GM12875 (cell line): ENCODE measurements at regions not wholly inside any gene's neighbourhood (a gene's known extent, or its start where the extent isn't known, plus 50 kb on each side); places are given as distances from the start of the nearest gene placed in this dataset.

ENCODE experiments used
- H3K4me3 ChIP-seq: one replicate; pipeline ENCODE4 v1.5.1; 2011; ENCODE audit warnings: low read depth, low read length, control low read depth
- TF ChIP-seq, protein P1 (sequence below): IDR thresholded peaks from 2 replicates; pipeline ENCODE4 v1.5.1; 2011; ENCODE audit warnings: low read depth, mild to moderate bottlenecking, control low read depth, inconsistent platforms, low read length, moderate library complexity, borderline replicate concordance; ENCODE audit not compliant: insufficient read depth

DNA sequence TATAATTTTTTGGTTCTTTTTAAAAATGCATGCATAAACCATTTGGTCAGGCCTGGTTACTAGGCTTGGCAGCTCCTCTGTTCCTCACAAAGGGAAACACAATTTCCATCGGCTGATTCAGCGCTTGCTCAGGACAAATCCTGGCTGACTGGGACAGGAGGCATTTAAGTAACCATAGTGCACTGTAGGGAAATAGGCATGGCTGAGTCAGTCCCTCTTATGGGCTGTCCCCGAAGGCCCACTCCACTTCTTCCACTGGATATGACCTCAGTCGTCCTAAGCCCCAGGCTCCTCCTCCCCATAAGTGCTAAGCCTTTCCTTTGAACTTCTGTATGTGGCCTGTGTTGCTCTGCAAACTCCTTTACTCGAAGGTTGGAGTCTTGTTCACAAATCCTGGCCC lies 71.2 kb upstream of the GLIS3 start:
- H3K4me3 ChIP-seq = no peak overlapping the region
- TF ChIP-seq, protein P1, sequence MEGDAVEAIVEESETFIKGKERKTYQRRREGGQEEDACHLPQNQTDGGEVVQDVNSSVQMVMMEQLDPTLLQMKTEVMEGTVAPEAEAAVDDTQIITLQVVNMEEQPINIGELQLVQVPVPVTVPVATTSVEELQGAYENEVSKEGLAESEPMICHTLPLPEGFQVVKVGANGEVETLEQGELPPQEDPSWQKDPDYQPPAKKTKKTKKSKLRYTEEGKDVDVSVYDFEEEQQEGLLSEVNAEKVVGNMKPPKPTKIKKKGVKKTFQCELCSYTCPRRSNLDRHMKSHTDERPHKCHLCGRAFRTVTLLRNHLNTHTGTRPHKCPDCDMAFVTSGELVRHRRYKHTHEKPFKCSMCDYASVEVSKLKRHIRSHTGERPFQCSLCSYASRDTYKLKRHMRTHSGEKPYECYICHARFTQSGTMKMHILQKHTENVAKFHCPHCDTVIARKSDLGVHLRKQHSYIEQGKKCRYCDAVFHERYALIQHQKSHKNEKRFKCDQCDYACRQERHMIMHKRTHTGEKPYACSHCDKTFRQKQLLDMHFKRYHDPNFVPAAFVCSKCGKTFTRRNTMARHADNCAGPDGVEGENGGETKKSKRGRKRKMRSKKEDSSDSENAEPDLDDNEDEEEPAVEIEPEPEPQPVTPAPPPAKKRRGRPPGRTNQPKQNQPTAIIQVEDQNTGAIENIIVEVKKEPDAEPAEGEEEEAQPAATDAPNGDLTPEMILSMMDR = no peak

DNA sequence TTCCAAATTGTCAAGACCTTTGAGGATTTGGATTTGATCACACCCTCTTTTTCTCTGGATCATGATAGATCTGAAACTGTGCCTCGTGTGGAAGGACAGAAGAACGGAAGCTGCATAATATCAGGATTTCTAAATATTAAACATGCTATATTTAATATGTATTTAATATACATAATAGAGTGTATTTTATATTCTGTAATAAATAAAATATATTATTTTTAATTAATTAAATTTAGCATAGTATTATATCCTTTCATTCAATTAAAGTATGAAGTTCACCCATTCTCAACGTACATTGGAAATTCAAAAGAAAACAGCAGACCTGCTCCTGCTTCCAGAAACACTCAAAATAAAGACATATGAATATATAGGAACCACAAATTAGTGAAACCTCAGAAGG lies 70.6 kb upstream of the GLIS3 start:
- no peak overlapping the region for H3K4me3 ChIP-seq
- TF ChIP-seq, protein P1 = no peak

DNA sequence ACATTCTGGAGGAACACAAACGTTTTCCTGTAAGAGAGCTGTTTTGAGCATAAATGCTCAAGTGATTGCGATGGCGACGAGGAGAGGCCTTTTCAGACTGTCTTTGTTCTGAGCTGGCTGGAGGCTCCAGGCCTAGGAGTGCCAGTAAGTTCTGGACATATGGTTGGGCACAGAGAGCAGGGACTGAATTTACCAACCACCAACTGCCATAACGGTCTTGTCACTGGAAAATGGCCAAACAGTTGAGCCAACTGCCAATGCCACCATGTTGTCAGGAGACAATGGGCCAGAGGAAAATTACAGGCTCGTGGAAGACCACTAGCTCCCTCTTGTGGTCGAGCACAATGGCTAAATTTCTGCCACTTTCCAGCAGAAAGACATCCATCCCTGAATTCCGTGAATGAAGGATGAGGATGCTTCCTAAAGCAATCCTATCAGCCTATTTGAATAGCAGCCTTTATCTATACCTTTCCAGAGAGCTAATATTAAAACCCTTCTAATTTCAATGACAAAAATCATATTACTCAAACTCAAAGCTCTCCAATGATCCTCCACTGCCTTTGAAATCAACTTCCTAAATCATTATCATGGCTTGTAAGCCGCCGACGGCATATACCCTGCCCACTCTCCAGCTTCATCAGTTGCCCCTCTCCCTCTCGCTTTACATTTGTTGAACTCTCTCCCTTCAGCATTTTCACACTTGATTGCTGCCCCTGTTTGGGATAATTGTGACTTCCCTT lies 66.9 kb upstream of the GLIS3 start:
- TF ChIP-seq, protein P1 = peak; percentile 73

DNA sequence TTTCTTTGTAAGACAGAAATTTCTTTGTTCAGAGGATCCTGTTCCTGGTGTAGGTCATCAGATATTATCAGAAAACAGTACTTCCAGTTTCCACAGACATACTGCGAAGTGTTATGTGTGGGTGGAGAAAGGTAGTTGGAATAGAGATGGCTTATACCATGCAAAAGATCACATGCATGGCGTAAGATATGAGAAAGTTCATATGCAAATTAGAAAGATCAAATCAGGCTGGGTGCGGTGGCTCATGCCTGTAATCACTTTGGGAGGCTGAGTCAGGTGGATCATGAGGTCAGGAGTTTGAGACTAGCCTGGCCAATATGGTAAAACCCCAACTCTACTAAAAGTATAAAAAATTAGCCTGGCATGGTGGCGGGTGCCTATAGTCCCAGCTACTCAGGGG lies 65.2 kb upstream of the GLIS3 start:
- TF ChIP-seq, protein P1 = no peak

More for the DNA sequence above, 66.9 kb upstream of the GLIS3 start:
- no peak overlapping the region for H3K4me3 ChIP-seq

DNA sequence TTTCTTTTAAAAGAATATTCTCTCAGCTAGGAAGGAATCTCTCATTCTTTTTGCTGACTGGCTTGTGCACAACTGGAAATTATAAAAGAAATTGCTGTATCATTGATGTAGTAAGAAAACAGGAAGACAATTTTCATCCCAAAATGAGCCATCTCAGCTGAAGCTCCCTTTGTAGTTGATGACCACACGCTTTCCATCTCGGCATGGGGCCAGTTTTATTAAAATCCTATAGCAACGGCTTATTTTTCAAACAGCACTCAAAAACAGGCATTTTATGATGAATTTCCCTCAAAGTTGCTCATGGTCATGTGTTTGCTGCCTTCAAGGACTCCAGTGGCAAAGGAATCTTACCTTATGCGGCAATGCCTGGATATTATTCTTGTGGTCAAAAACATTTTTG lies 62.4 kb upstream of the GLIS3 start:
- TF ChIP-seq, protein P1 = no peak

More for the DNA sequence above, 65.2 kb upstream of the GLIS3 start:
- H3K4me3 ChIP-seq = no peak overlapping the region

DNA sequence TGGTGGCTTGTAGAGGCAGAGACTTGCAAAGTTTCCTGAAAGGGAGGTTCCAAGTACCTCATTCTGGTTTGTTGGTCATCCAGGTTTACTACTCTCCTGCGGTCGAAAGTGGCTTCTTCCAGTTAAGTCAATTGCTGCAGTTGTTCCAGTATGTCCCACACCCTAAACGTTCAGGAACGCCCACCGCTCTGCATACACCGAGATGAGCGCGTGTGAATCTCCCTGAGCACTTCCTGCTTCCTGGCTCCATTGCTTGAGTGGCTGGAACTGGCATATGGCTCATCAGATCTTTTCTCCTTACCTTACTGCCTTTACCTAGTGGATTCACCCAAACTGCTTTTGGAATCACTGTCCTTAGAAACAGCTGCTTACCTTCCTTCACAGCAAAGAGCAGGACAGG lies 59.1 kb upstream of the GLIS3 start:
- TF ChIP-seq, protein P1 = no peak
- H3K4me3 ChIP-seq = no peak overlapping the region

More for the DNA sequence above, 62.4 kb upstream of the GLIS3 start:
- no peak overlapping the region for H3K4me3 ChIP-seq

DNA sequence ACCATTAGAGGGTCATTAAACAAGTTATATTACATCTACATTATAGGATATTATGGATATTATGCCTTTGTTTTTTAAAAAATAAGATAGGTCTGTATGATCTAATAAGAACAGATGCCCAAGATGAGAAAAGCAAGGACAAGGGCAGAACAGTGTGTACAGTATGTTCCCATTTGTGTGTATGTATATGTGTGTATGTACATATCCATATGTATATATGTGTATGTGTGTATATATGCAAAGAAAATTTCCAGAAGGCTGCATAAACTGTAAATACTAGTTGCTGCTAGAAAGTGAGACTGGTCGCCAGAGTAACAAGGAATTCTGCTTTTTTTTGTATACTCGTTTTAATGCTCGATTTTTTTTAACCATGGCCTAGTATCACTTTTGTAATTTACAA lies 58.1 kb upstream of the GLIS3 start:
- no peak overlapping the region for H3K4me3 ChIP-seq
- TF ChIP-seq, protein P1 = no peak
